GM12892 (cell line): ENCODE measurements at regions not wholly inside any gene's neighbourhood (a gene's known extent, or its start where the extent isn't known, plus 50 kb on each side); places are given as distances from the start of the nearest gene placed in this dataset.

Experiments
- DNase-seq: peaks from one replicate; pipeline ENCODE4 v3.0.0; 2011; ENCODE audit not compliant: insufficient read length
- FAIRE-seq: peaks from 2 replicates; lab custom pipeline; 2011; peaks lifted over from hg19 to GRCh38; lab: Jason Lieb, UNC
- POLR2A ChIP-seq: IDR thresholded peaks from 2 replicates; pipeline ENCODE4 v1.6.1; 2011; ENCODE audit warnings: low read depth, low read length, control low read depth
- POLR2AphosphoS5 ChIP-seq: IDR thresholded peaks from 2 replicates; pipeline ENCODE4 v1.6.1; 2011; ENCODE audit warnings: low read depth, low read length, control low read depth
- TAF1 ChIP-seq: IDR thresholded peaks from 2 replicates; pipeline ENCODE4 v1.6.1; 2011; ENCODE audit warnings: low read depth, mild to moderate bottlenecking, control low read depth, low read length, borderline replicate concordance

DNA sequence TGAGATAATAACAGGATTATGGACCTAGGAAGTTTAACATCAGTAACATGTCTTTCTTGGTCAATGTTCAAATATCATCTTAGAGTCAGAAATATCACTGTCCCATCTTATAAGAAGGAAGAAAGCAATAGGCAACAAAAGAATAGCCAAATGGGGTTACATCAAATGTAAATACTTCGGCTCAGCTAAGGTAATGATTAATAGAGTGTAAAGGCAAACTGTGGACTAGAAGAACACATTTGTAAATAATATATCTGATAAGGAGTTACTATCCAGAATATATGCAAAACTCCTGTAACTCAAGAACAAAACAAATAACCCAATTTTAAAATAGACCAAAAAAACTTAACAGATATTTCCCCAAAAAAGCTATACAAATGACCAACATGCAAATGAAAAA, 630.3 kb downstream of the RPS29 start:
- DNase-seq (no peak), FAIRE-seq (no peak)
- TF ChIP-seq POLR2AphosphoS5 (no peak), TAF1 (no peak), POLR2A (no peak)

DNA sequence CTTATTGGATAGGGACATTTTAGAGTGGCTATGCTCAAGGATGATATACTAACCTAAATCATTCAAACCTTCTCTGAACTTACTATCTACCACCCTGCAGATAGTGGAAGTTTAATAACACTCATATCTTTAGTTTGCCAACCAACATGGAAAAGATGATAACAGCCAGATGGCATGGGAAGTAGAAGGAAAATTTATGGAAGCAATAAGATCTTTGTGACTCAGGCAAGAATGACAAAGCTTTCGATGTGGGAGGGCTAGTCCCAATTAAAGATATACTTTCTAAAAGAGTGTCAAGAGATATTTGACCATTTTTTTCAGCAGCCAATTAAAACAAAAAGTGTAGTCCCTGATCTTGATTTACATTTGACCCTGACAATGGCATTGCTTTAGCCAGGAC, 631.7 kb downstream of the RPS29 start:
- no peak for FAIRE-seq
- DNase-seq: no peak
- TF ChIP-seq TAF1 (no peak), POLR2A (no peak), POLR2AphosphoS5 (no peak)

DNA sequence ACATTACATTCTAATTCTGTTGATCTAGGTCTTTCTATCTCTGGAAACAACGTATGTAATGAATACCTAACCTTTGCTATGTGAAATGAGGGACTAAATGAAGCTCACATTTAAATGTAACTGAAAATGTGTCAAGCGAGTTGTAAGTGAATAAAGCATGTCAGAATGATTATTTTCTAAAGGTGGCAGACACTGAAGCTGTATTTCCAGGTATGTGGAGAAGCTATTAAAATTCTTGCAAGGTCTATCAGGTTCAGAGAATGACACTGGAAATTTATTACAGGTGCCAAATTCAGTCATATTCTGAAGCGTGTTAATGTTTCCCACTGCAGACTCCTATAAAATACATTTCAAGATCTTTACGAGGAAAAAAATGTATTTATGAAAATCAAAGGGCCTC, 641.4 kb downstream of the RPS29 start:
- TF ChIP-seq TAF1 (no peak), POLR2A (no peak), POLR2AphosphoS5 (no peak)

DNA sequence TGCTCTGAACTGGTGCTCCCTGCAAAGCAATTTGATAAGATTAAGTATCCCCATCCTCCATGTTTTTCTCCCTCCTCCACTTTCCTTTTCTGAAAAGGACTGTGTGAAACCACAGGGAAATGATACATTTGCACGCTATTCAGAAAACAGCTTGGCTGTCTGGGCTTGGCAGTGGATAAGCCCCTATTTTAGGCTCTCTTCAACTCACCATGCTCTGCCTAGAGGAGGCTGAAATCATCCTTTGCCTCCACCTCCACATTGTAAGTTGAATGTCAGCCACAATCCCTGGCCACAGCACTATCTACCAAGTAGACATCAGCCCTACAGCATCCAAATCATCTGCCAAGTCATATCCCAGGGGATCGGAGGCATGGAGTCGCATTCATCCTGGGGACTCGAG, 642.3 kb downstream of the RPS29 start:
- no peak for FAIRE-seq
- no peak for TF ChIP-seq POLR2A
- TF ChIP-seq POLR2AphosphoS5: no peak
- no peak for TF ChIP-seq TAF1
- no peak for DNase-seq

More for the DNA sequence above, 641.4 kb downstream of the RPS29 start:
- DNase-seq (no peak), FAIRE-seq (no peak)

DNA sequence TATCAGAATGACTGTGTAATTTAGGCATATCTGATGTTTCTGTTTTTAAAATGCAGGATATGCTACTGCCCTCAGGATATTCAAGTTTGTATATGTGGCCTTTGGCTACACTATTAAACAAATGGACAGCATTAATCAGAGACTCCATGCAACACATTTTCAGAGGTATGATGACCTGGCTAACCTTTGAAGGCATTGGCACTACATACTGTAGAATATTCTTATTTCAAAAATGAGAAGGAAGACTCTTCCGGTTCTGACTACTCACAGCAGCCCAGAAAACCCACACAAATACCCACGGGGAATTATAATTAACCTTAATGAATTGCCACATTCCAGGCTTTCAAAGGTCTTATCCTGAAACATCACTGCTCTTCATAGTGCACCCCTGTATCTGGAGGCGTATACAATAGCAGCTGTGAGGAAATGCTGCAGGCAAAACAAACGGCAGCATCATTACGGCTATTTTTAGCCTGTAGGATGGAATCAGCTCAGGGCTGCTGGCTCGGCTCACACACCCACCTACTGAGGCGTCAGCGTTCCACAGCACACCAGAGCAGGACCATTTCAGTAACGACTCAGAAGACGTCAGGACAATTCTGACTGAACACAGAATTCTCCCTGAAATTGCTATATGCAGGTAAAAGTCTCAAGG, 648.5 kb downstream of the RPS29 start:
- no peak for DNase-seq

DNA sequence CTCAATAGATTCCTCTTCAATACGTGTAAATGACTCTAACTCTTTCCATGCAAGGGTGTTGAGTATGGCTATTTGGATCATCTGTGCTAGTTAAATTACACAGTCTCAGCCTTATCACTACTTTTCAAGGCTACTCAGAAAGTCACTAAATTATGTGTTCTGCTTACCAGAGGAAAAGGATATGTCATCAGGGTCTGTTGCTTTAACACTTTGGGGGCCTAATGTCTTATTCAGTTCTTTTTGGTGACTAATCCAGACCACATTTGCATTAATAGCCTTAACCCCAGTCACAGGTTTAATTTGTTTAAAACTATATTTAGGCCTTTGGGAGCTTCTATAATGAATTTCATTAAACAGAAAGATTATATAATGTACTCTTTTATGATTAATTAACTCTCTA, 649.3 kb downstream of the RPS29 start:
- FAIRE-seq (no peak), DNase-seq (no peak)
- TF ChIP-seq POLR2AphosphoS5 (no peak), TAF1 (no peak), POLR2A (no peak)

More for the DNA sequence above, 648.5 kb downstream of the RPS29 start:
- no peak for FAIRE-seq
- TF ChIP-seq POLR2AphosphoS5 (no peak), TAF1 (no peak), POLR2A (no peak)

DNA sequence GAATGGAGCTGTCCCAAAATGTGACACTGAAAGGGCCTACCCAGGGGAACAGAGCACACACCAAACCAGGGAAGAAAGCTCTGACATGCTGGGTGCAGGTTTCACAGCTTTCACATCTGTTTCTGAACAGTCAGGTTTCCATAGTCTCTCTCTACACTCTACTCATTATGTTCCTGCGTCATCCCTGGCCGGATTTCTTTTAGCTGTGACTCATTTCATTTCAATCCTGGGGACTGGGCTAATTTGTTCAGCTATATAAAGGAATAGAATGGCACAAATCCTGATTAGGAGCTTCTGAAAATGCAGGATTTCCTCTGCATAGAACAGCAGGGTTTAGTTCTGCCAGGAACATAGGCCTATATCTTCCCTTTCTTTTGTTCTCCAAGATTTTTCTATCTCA, 649.8 kb downstream of the RPS29 start:
- DNase-seq (no peak), FAIRE-seq (no peak)
- TF ChIP-seq POLR2A: no peak
- no peak for TF ChIP-seq TAF1
- no peak for TF ChIP-seq POLR2AphosphoS5

DNA sequence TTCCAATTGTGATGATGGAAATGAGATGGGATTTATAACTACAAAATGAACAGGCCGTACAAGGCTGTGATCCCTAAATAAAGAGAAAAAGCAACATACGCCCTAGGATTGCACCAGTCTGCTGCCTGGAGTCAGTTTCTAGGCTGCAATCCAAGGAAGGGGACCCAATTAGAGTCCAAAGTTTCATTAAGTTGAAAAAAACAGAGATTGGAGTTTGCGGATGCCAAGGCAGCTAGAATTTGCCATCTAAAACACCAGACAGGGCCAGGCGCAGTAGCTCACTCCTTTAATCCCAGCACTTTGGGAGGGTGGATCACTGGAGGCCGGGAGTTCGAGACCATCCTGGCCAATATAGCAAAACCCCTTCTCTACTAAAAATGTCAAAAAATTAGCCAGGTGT, 661.0 kb downstream of the RPS29 start:
- FAIRE-seq: no peak
- TF ChIP-seq POLR2AphosphoS5: no peak
- TF ChIP-seq TAF1: no peak
- no peak for TF ChIP-seq POLR2A
- DNase-seq: no peak

DNA sequence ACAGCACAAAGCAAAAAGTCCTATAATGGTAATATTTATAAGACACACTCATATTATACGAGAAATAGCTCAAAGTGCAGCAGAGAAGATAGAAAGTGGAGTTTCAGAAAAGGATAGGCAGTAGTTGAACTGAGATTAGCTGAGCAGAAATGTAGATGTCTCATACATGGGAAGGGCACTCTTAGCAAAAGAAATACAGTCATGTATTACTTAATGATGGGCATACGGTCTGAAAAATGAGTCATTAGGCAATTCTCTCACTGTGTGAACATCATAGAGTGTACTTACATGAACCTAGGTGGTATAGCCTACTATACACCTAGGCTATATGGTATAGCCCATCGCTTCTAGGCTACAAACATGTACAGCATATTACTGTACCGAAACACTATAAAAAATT, 671.3 kb downstream of the RPS29 start:
- no peak for TF ChIP-seq POLR2AphosphoS5
- no peak for TF ChIP-seq TAF1
- TF ChIP-seq POLR2A: no peak
- FAIRE-seq (no peak), DNase-seq (no peak)

DNA sequence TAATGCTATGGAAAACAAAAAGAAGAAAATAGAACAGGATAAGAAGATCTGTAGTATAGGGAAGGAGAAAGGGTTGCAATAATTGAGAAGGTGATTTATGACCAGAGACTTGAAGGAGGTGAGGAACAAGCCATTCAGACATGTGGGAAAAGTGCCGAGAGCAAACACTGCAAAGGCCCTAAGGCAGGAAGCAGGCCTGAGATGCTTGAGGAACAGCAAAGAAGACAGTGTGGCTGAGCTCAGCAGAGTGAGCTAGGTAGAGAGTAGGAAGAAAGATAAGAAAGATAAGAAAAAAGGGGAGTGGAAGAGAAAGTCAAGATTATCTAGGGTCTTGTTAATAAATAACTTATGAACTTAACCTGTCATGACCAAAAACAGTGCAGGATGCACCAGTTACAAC, 671.8 kb downstream of the RPS29 start:
- FAIRE-seq (no peak), DNase-seq (no peak)
- TF ChIP-seq POLR2AphosphoS5 (no peak), POLR2A (no peak), TAF1 (no peak)

DNA sequence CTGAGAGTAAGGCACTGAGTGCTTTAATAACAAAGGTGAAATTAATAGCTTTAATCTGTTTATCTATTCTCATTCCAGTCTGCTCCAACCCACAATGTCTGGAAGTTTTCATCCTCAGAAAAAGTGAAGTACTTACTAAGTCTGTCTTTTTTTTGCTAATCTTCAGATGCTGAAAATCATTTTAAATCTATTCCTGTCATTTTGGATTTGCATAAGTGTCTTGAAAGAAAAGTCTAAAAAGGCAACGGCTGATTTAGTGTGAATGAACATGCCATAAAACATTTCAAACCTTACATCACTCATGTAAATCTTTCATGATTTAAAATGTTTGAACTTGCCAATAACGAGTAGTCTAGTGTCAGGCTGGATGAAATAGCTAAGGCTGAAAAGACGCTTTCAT, 685.6 kb downstream of the RPS29 start:
- TF ChIP-seq TAF1 (no peak), POLR2A (no peak), POLR2AphosphoS5 (no peak)
- no peak for FAIRE-seq
- DNase-seq: no peak

DNA sequence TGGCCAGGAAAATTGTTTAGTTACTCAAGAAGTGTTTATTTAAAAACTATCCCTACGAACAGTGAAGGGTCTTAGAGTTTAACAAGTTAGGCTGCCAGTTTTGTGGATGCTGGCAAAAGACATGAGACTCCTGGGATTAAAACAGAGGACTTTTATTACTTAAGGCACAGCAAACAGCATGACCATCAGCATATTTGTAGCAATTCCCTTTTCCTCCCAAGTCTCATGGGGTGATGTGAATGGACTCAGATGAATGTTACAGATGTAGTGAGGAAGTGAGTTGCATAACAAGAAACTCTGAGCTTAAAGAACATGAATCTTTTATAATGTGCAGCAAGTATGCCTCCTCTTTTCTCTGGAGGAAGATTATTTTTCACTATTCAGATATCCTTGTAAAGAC, 695.8 kb downstream of the RPS29 start:
- no peak for TF ChIP-seq TAF1
- no peak for TF ChIP-seq POLR2A
- no peak for TF ChIP-seq POLR2AphosphoS5
- no peak for FAIRE-seq
- DNase-seq: no peak
